ENCODE measurements at regions not wholly inside any gene's neighbourhood (a gene's known extent, or its start where the extent isn't known, plus 50 kb on each side); places are given as distances from the start of the nearest gene placed in this dataset.

- ChIA-PET POLR2A (no interaction called here), CTCF (interaction anchor here (1.5 kb wide), 1 partner anchor 256 kb away, joined by 4 read pairs; no protein-coding TSS in a partner anchor)
- H3K9me3 ChIP-seq (ENCODE audit: control insufficient read depth, insufficient read depth, low read depth, low read length): no peaks in the 10 kb centered on the region
- TF ChIP-seq, protein P1, sequence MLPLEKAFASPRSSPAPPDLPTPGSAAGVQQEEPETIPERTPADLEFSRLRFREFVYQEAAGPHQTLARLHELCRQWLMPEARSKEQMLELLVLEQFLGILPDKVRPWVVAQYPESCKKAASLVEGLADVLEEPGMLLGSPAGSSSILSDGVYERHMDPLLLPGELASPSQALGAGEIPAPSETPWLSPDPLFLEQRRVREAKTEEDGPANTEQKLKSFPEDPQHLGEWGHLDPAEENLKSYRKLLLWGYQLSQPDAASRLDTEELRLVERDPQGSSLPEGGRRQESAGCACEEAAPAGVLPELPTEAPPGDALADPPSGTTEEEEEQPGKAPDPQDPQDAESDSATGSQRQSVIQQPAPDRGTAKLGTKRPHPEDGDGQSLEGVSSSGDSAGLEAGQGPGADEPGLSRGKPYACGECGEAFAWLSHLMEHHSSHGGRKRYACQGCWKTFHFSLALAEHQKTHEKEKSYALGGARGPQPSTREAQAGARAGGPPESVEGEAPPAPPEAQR (tag by site-specific recombination; IDR thresholded peaks at IDR 0.05): no peak
- no peak for TF ChIP-seq ZNF792 (tag by site-specific recombination; IDR thresholded peaks at IDR 0.05)
- no peak for TF ChIP-seq ZNF623 (tag by site-specific recombination; IDR thresholded peaks at IDR 0.05)
- no peak for TF ChIP-seq PBX3 (CRISPR knock-in tag; IDR thresholded peaks at IDR 0.05)
- TF ChIP-seq ZNF664 (tag by site-specific recombination; IDR thresholded peaks at IDR 0.05): no peak
- no peak for TF ChIP-seq ZSCAN30 (tag by site-specific recombination; IDR thresholded peaks at IDR 0.05)
- no peak for TF ChIP-seq BCL6B (tag by site-specific recombination; IDR thresholded peaks at IDR 0.05)
- no peak for TF ChIP-seq ZNF211 (tag by site-specific recombination; IDR thresholded peaks at IDR 0.05; ENCODE audit: low read depth)
- TF ChIP-seq, protein P2, sequence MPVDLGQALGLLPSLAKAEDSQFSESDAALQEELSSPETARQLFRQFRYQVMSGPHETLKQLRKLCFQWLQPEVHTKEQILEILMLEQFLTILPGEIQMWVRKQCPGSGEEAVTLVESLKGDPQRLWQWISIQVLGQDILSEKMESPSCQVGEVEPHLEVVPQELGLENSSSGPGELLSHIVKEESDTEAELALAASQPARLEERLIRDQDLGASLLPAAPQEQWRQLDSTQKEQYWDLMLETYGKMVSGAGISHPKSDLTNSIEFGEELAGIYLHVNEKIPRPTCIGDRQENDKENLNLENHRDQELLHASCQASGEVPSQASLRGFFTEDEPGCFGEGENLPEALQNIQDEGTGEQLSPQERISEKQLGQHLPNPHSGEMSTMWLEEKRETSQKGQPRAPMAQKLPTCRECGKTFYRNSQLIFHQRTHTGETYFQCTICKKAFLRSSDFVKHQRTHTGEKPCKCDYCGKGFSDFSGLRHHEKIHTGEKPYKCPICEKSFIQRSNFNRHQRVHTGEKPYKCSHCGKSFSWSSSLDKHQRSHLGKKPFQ (tag by site-specific recombination; IDR thresholded peaks at IDR 0.05): no peak
- TF ChIP-seq MEIS1 (CRISPR knock-in tag; IDR thresholded peaks at IDR 0.05; ENCODE audit: borderline replicate concordance): no peak
- no peak for TF ChIP-seq ZNF449 (tag by site-specific recombination; IDR thresholded peaks at IDR 0.05)
- TF ChIP-seq ZNF302 (tag by site-specific recombination; IDR thresholded peaks at IDR 0.05; ENCODE audit: low read depth): no peak
- no peak for TF ChIP-seq ZNF596 (tag by site-specific recombination; IDR thresholded peaks at IDR 0.05)
- no peak for TF ChIP-seq ZNF114 (tag by site-specific recombination; IDR thresholded peaks at IDR 0.05)
- TF ChIP-seq ZNF26 (tag by site-specific recombination; IDR thresholded peaks at IDR 0.05): no peak
- no peak for TF ChIP-seq ZNF629 (tag by site-specific recombination; IDR thresholded peaks at IDR 0.05)
- no peak for TF ChIP-seq ZNF521 (tag by site-specific recombination; IDR thresholded peaks at IDR 0.05)
- no peak for TF ChIP-seq ZNF362 (tag by site-specific recombination; IDR thresholded peaks at IDR 0.05)
- no peak for TF ChIP-seq ZNF350 (tag by site-specific recombination; IDR thresholded peaks at IDR 0.05)
- H3K4me1 ChIP-seq (ENCODE audit: control insufficient read depth, insufficient read depth, low read length): peaks cover 7% of the 10 kb centered on the region
- no peak overlapping the region for H3K27ac ChIP-seq (ENCODE audit: extremely low read depth, low read depth, low read length)
- H3K36me3 ChIP-seq (ENCODE audit: control insufficient read depth in 2 of 2, insufficient read depth in 1 of 2, low read length in 2 of 2): no peaks in the 10 kb centered on the region
- no peak overlapping the region for H3K4me3 ChIP-seq (ENCODE audit: low read depth, low read length)
These were observed 118.0 kb upstream of the MEF2A start for GRCh38 chr15:99447497-99448371.

Measured in HEK293 (cell line).